NOMO-1 treated with DMSO at 0.1 percent for 48 hours (cell line): ENCODE measurements at regions not wholly inside any gene's neighbourhood (a gene's known extent, or its start where the extent isn't known, plus 50 kb on each side); places are given as distances from the start of the nearest gene placed in this dataset.

Experiments used
- DNase-seq: peaks from one replicate; lab custom pipeline; 2025; ENCODE audit not compliant: unreplicated experiment; lab: John Stamatoyannopoulos, UW

DNA sequence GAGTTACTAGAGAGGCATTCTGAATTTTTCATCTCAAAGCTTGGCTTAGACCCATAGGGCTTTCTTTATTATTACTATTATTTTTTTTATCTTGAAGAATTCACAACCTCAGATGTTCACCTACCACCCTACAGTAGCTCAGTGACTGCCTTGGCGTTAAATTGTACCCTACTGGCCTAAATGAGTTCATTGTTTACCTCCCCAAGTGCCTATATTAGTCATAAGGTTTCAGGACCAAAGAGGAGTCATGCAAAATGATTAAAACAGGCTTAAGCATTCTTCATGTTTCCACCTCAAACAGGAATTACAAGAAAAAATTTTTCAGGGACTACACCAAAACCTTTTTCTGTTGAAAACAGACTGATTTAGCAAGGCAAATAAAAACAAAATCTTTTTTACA lies 751.5 kb downstream of the SQOR start:
- DNase-seq: no peak

DNA sequence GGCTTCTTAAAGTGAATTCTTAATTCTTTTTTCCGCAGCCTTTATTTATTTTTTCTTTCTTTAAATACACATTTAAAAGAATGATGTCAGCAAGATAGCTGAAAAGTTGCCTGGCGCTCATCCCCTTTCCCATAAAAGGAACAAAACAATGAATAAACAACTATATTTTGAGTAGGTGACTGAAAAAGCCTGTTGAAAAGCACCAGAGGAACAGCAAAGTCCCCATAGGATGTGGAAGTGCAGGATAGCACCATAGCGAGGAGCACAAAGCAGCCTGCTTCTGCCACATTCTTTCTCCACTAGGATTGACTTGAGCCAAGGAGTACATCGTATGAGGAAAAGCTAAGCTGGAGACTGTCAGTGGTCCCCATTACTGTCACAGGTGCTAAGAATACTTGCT lies 754.9 kb downstream of the SQOR start:
- no peak for DNase-seq

DNA sequence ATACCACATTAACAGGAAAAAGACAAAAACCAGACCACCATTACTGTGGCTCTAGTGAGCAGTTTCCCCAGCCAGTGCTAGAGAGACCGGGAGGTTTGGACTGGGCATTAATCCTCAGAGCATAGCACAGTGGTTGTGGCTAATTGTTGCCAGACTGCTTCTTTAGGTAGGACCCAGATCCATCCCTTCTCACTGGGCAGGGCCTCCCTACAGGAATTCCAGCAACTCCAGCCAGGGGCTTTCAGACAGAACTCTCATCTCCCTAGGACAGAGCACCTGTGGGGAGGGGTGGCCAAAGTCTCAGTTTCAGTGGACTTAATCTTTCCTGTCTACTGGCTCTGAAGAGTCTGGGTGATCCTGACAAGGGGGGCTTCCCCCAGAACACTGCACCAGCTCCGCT lies 759.6 kb downstream of the SQOR start:
- no peak for DNase-seq

DNA sequence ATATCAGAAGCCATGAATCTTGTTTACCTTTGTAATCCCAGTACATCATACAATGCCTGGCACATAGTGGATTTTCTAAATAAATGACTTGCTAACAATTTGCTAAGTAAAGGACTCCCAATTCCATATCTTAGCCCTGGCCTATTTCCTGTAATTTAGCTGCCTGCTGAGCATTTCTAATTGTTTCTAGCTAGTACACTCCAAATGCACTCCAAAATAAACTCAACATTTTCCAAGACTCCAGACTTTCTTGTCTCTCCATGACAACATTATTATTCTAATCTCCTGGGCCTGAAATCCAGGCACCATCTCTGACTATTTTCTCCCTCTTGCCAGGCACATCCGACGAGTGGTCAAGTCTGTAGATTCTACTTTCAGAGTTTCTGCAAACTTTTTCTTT lies 773.5 kb downstream of the SQOR start:
- DNase-seq: no peak

DNA sequence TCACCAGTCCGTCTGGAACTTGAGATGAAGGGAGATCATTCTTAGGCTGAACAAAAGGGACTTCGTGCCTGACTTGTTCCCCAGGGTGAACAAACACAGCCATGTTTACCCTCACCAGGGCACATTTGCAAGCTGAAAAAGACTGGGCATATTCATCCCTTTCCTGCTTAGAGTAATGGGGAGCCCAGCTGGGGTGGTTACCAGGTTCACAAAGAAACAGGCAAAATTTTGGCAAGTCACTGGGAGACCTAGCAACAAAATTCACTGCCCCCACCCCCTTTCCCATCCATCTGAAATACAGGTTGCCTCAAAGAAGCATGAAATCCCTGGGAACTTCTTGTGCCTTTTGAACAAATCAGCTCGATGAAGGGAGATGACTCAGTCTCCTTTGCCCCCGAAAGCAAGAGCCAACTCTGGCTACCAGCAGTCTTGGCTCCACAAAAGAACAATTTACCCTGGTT lies 775.0 kb downstream of the SQOR start:
- no peak for DNase-seq

DNA sequence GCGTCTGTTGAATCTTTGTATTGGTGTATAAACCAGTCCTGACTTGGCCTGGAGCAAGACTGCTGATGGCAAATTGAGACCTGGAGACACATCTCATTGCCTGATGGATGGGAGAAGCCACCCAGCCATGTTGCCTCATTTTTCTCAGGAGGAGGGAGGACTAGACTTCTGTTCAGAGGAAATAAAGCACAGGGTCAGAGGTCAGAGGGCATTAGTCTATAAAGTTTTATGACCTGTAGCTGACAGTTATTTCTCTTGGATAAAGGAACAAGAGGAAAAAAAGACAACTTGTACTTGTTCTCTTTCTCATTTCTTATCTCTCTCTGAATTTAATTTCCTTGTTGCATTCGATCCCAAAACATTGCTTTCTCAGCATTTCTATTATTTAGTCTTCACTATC lies 775.9 kb downstream of the SQOR start:
- no peak for DNase-seq

DNA sequence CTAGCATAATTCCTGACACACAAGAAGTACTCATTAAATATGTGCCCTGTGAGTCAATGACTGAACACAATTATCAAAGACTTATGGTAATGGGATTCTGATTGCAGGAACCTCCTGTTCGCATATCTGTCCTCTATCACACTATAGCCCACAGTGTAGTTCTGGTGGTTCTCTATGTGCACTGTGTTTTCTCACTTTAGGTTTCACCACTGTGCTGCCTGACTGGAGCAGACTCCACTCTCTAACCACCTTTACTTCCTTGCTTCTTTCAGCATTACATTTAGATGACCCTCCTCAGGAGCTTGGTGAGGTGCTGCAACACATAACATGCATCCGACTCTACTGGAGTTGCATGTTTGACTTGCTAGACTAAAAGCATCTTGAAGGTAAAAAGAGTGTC lies 777.1 kb downstream of the SQOR start:
- no peak for DNase-seq

DNA sequence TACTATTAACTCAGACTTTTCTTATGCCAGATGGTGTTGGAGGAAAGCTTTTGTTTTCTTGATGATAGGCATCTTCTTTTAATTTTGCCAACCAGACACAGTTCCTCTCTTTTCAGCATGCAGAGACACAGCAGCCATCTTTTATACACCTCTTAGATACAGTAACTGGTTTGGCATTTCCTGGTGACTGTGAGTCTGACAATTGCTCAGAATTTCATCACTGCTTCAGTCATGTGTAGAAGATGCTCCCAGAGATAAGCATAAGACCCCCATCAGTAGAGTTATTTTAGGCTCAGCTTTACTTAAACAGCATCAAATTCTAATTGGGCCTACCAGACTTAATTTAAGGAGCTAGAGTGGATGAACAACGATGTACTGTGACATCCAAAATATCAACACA lies 779.0 kb downstream of the SQOR start:
- no peak for DNase-seq

DNA sequence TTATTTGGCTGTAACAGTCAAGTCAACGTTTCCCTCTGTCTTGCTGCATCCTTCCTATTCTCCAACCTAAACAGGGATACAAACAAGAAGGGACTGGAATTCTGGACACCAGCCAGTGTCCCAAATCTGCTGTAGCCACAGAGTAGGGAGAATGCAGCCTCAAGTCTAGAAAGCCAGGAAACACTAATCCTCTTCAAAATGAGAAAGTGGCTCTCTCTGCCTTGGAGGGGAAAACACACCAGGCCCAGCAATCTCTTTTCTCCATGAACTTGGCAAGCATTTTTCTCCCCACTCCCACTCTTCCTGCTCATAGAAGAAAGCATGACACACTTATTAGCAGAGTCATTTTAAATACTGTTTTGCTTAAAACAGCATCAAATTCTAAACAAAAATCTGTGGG lies 781.7 kb downstream of the SQOR start:
- DNase-seq: no peak

DNA sequence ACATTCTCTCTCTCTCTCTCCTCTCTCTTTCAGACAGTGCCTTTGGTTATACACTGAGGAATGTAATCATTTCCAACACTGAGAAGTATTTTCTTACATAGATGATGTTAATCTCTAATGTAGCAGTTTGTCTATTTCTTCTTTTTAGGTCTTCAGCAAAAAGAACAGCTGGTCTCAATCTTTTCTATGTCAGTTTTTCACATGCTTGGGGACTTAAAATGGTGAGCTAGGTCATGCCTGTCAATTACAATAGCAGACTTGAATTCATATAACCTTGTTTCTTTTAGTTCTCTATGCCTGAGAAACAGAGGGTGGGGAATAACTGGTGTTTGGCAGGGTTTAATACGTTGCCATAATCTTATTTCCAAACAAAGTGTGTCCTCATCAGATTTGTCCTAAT lies 786.2 kb downstream of the SQOR start:
- DNase-seq: no peak

DNA sequence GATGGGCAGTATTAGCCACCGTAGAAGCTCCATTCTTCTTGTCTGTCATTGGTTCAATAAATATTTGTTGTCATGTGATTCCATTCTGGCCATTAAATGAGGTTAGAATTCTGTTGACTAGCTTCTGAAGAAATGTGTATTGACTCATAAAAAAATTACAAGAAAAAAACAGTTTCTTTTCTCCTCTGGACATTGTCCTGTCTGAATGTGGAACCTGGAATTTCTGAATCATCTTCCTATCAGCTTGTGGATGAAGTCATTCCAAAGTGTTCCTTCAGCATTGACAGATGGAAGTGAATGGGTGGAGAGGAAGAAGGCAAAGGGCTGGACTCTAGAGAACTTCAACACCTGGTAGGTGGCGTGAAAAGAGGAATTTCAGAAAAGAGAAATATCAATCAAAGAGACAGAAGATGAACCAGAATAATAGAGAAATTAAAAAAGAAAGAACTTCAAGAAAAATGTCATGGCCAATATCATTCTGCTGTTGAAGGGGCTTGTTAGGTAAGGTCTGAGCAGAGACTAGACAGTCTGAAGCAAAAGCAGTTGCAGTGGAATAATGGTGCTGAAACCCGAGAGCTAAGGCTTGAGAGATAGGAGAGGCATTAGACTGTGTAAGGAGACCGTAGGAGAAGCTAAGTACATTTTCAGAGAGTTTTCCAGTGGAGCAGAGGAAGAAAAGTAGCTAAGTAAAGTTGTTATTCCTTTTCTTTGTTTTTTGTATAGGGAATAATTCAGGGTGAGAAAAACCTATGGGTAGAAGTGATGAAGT lies 806.6 kb downstream of the SQOR start:
- no peak for DNase-seq

DNA sequence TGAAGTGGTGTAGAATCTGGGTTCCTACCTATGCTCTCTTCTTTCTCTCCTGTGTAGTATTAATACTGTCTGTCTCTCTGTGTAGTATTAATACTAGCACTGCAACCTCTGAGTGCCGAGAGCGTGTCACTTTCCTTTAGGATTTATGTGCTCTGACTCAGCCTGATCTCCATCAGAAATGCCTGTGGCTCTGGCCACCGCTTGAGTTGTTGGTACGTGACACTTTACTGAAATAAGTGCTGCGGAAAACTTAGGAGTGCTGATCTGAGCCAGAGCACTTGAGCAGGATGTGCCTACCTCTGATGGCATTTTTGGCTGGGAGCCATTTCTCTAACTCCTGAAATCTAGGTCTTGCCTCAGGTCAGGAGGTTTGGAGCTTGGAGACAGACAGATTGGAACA lies 807.4 kb downstream of the SQOR start:
- no peak for DNase-seq

DNA sequence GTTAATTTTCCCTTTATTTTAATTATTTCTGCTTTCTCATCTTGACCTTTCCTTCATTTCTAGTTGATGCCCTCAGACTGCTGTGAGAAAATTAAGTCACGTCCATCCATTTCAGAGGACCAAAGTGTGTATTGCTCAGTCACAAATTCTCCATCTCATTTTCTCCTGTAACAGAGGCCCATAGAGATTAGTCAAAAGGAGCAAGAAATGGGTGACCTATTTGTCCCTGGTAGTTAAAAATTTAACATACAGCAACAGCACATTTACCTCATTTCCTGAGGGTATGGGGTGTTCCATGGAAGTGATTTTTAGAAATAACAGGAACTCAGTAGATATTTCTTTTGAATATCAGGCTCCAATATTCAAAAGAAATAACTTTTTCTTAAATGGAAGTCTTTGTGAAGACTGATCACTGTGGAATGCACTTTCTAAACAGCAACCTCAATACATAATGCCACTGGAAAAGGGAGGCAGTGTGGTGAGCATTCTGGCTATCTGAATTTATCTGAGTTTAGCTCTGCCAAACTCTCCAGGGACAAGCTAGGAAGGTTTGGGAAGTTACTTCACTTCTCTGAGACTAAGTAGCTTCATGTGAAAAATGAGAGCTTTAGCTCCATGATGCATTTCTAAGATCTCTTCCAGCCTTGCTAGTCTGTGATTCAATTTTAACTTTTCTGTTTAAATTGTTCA lies 808.2 kb downstream of the SQOR start:
- no peak for DNase-seq

DNA sequence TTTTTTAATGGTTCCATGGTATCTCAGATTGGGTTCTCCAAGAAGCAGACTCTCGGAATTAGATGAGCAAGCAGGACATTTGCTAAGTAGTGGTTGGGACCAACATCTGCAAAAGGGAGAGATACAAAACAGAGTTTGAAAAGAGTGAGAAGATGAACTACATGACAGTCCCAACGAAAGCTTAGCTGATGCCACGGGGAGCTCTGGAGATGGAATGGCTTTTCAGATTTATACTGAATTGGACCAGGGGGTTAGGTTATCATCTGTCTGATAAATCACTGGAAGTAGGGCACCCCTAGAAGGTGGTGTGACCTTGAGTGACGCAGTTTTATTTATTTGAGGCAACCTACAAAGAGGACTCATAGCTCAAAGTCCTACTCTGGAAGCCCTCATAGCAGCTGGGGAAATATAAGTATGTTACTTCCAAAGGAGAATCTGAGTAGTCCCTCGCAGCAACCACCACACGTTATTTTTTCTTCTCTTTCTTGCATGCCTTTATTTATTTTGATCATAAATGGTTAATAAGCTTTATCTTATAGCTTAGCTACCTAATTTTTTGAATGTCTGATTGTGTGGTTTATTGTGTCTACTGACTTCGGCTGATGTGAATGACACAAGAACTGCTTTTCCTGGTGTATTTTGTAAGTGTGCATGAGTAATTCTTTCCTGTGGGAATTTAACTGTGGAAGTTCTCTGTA lies 815.4 kb downstream of the SQOR start:
- DNase-seq: no peak

DNA sequence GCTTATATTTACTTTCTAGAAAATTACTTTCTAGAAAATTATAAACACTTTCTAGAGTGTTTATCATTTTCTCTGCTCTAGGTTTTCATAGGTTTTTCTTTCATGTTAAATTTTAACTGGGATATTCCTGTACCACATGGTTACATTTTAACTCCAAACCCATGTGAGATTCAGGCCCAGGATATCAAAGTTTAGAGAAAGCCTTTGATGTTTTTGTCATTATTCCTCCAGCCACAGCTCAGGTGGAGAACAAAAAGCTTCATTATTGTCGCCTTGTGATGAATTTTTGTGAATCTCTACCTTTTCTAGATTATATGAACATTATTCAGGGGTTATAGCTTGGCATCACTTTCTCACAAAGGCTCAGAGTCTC lies 816.0 kb downstream of the SQOR start:
- DNase-seq: no peak

DNA sequence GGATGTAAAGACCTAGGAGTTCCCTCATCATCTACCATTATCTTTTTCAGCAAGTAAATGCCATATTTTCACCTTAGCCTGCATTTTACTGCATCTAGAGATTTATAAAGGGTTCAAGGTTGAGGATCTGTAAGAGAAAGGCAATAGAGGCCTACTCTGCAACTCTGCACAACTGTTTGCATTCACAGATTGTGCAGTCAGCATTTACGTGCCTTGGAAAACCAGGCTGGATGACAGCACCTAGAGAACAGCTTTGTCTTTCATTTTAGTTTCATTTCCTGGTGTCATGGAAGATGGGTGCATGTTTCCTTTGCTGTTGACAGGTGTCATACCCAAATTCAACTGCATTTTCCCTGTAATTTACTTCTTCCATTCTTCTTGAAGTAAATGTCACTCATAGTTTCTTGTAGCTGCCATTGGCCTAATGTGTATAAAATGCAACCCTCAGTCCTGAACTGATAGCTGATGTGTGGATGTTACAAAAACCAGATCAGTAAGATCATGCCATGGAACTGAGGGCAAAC lies 817.5 kb downstream of the SQOR start:
- no peak for DNase-seq

DNA sequence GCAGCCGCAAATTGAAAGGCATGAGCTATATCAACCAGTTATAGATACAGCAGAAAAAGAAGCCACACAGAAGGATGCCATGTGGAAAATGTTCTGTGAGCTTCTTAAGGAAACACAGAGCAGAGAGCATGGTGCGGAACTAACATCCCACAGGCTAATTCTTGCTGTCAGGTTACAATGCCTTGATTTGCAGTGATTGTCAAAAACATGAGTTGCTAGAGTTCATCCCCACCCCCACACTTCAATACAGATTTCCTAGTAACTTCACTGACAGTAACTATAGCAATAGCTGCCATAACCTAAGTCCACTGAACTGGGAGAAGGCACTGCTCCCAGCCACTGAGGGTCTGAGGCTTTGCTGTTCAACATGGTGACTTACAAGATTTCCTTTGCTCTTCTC lies 821.6 kb downstream of the SQOR start:
- DNase-seq: no peak

DNA sequence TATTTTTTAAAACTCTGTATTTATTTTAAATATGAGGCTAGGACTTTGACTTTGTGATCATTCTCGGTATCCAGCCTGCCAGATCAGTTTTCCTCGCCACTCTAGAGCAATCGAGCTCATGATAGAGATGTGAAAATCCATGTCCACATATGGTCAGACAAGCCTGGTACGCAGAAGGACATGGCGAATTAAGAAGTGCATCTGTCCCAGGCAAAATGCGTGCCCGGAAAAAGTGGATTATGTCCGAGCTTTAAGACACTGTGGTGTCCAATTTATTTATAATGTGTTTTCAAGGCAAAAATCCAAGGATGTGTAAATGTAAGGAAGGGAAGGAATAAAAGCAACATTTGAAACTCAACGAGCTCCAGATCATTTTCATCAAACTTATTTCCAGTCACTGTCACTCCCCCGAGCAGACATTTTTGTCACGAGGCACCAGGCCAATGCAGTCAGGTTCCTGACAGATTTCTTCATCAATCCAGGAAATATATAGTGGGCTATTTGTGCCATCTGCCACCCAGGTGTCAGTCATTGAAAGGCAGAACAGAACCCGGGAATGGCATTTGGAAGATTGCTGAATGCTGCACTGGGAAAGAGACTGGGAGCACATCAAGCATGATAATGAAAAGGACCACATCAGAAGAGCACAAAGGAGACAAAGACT lies 825.7 kb downstream of the SQOR start:
- no peak for DNase-seq

DNA sequence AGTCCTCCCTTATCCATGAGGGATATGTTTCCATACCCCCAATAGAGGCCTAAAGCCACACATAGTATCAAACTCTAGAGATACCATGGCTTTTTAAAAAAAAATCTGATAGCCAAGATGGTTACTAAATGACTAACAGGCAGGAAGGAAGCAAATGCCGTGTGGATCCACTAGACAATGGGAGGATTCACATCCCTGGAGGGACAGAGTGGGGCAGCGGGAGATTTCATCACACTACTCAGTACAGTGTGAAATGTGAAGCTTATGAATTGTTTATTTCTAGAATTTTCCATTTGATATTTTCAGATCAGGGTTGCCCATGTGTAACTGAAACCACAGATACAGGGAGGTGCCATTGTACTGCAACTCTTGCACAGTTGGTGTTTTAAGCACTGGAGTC lies 826.6 kb downstream of the SQOR start:
- DNase-seq: no peak

DNA sequence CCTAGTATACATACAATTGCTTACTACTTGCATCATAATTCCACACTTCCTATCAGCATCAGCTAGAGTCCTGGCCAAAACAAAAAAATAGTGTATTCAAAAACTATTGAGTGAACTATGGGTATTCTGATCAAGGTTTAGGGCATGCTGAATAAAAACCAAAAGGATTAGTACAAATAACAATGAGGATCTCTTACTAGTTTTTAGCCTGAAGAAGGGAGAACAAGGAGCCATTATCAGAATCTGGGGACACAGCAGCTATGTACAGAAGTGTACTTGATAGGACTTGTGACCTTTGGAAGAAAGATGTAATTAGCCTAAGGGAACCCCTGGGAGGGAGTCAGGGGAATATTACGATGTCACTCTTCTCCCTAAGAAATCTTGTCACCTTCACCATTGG lies 832.2 kb downstream of the SQOR start:
- DNase-seq: no peak

DNA sequence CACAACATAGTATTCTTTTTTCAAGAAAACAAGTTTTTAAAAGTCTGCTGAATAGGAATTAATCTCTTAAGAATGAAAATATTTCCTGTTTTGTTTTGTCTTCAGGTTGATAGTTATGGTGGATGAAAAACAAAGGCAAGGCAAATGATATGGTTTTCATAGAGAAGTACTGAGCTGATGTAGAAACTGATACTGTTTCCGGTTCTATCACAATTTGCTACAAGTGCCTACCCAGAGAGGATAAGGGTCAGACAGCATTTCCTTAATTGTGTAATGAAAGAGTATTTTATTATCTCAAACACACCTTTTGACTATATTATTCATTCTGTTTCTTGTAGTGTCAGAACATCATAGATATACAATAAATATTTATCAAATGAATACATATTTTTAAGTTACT lies 836.3 kb downstream of the SQOR start:
- DNase-seq: no peak

DNA sequence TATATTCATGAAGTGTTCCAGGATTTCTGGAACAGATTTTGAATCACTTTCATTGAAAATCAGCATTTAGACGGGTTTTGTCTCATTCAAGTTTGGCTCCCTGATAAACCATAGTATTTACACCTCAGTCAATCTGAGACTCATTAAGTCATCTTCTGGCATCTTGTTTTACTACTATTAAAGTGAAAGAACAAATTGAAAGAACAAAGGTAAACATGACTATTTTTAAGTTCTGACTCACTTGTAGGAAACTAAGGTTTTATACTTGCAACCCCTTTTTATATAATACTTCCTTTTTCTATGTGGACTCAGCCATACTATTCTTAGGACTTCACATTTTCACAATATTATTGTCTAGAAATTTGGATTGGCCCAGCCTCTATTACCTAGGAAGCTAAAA lies 854.4 kb downstream of the SQOR start:
- no peak for DNase-seq
